GM13977 (cell line): ENCODE measurements at regions not wholly inside any gene's neighbourhood (a gene's known extent, or its start where the extent isn't known, plus 50 kb on each side); places are given as distances from the start of the nearest gene placed in this dataset.

Experiments used
- DNase-seq: peaks from one replicate; pipeline ENCODE4 v3.0.0; 2012; ENCODE audit warnings: low spot score
- in situ Hi-C: fragments of 300-500 bp; cut with MboI; formaldehyde crosslinking; loops from one replicate; pipeline ENCODE4 v1.12.0; 2022; ENCODE audit warnings: low sequenced_read_pairs, low pct_unique_long_range_greater_than_20kb, mixed read lengths, inconsistent platforms; ENCODE audit not compliant: unreplicated experiment
- TF ChIP-seq, protein P1 (sequence below): IDR thresholded peaks from 2 replicates; pipeline ENCODE4 v1.5.1; 2012; ENCODE audit warnings: mild to moderate bottlenecking, control low read depth; ENCODE audit not compliant: insufficient read depth; ENCODE audit errors: extremely low read depth, missing control alignments

DNA sequence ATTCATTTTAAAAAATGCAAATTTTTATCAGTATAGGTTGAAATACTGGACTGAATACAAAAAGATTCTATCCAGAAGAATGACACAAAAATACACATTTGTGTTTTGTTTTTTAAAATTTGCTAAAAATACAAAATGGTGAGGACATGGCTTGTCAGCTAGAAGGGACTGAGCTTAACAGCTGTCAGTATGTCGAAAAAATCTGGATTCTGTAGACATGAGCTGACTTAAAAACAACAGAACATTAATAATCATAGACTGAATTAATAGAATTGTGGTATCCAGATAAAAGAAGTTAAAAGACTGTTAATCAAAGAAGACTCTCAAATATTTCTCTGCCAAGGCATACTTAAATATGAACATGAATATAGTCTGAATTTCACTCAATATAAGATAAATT lies 244.9 kb upstream of the CBLB start:
- in situ Hi-C loops, result no loop called here
- DNase-seq, result no peak
- TF ChIP-seq, protein P1, sequence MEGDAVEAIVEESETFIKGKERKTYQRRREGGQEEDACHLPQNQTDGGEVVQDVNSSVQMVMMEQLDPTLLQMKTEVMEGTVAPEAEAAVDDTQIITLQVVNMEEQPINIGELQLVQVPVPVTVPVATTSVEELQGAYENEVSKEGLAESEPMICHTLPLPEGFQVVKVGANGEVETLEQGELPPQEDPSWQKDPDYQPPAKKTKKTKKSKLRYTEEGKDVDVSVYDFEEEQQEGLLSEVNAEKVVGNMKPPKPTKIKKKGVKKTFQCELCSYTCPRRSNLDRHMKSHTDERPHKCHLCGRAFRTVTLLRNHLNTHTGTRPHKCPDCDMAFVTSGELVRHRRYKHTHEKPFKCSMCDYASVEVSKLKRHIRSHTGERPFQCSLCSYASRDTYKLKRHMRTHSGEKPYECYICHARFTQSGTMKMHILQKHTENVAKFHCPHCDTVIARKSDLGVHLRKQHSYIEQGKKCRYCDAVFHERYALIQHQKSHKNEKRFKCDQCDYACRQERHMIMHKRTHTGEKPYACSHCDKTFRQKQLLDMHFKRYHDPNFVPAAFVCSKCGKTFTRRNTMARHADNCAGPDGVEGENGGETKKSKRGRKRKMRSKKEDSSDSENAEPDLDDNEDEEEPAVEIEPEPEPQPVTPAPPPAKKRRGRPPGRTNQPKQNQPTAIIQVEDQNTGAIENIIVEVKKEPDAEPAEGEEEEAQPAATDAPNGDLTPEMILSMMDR, result no peak

DNA sequence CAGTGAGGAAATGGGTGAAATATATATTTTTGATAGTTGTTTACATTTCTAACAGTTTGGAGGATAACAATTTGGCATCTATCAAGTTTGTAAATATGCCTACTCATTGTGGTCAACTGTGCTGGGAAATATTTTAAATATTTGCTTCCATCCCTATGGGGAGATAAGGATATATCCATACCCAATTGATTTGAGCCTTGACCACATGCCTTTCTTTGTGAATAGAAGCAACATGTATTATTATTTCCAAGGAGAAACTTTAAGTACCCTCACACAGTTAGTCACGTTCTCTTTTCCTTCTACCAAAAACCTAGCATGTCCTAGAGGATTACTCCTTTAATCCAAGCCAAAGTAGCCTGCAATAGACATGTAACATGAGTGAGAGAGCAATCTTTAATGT lies 245.4 kb upstream of the CBLB start:
- TF ChIP-seq, protein P1, result no peak
- in situ Hi-C loops, result no loop called here
- DNase-seq, result no peak

- DNase-seq, result no peak
- TF ChIP-seq, protein P1, result no peak
- in situ Hi-C loops, result no loop called here
Measured at GRCh38 chr3:106114848-106115247, 246.0 kb upstream of the CBLB start.

GRCh38 chr3:106115557-106115956 lies 246.7 kb upstream of the CBLB start:
- DNase-seq, result no peak
- TF ChIP-seq, protein P1, result no peak
- in situ Hi-C loops, result no loop called here

GRCh38 chr3:106116733-106117489 lies 248.1 kb upstream of the CBLB start:
- in situ Hi-C loops, result no loop called here
- no peak for DNase-seq
- TF ChIP-seq, protein P1, result no peak

DNA sequence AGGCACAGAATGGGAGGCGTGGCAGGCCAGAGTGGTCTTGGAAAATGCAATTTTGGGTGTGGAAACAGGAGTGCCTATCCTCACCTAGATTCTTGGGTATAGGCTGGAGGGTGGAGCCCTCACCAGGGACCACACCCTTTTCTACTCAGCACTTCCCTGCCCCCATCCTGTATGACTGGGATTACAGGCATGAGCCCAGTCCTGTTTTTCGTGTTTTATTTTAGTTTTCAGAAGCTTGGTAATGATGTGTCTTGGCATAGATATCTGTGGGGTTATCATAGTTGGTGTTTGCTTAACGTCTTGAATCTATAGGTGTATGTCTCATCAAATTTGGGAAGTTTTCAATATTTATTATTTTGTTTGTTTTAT lies 248.7 kb upstream of the CBLB start:
- TF ChIP-seq, protein P1, result no peak
- DNase-seq, result no peak
- in situ Hi-C loops, result no loop called here
